ENCODE measurements at regions not wholly inside any gene's neighbourhood (a gene's known extent, or its start where the extent isn't known, plus 50 kb on each side); places are given as distances from the start of the nearest gene placed in this dataset.

DNA sequence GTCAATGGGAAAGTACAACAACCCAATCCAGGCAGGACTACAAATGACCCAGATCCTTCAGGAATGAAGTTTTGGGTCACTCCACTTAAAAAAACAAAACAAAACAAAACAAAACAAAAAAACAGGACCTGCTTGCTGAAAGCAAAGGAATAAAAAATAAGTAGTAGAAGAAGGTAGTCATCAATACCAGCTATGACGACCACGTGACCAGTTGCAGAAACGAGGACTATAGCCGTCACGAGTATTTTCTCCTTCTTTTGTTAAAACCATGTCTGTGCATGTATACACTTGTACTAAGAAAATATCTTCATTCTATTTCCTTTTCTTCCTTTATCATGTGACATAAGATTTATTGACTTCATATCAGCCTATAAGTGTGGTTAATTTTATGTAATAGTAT, 308.4 kb upstream of the DEFB112 start:
- no peak for DNase-seq
- intact Hi-C loops (cut with DNase I) = no loop called here
- no peaks in the 10 kb centered on the region for H3K9me3 ChIP-seq
- WGBS, 2 donors = 74 to 79% methylated on average over 5 of the region's 5 CpGs
- TF ChIP-seq, protein P1, sequence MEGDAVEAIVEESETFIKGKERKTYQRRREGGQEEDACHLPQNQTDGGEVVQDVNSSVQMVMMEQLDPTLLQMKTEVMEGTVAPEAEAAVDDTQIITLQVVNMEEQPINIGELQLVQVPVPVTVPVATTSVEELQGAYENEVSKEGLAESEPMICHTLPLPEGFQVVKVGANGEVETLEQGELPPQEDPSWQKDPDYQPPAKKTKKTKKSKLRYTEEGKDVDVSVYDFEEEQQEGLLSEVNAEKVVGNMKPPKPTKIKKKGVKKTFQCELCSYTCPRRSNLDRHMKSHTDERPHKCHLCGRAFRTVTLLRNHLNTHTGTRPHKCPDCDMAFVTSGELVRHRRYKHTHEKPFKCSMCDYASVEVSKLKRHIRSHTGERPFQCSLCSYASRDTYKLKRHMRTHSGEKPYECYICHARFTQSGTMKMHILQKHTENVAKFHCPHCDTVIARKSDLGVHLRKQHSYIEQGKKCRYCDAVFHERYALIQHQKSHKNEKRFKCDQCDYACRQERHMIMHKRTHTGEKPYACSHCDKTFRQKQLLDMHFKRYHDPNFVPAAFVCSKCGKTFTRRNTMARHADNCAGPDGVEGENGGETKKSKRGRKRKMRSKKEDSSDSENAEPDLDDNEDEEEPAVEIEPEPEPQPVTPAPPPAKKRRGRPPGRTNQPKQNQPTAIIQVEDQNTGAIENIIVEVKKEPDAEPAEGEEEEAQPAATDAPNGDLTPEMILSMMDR (IDR thresholded peaks at IDR 0.05) = no peak
- TF ChIP-seq POLR2A (IDR thresholded peaks at IDR 0.05) = no peak
- H3K27me3 ChIP-seq = no peaks in the 10 kb centered on the region
- no peaks in the 10 kb centered on the region for H3K36me3 ChIP-seq
- no peak overlapping the region for H3K27ac ChIP-seq
- no peak overlapping the region for H3K4me3 ChIP-seq
- H3K4me1 ChIP-seq = peaks cover 0 to 12% (median 0%) of the 10 kb centered on the region in 3 donors

DNA sequence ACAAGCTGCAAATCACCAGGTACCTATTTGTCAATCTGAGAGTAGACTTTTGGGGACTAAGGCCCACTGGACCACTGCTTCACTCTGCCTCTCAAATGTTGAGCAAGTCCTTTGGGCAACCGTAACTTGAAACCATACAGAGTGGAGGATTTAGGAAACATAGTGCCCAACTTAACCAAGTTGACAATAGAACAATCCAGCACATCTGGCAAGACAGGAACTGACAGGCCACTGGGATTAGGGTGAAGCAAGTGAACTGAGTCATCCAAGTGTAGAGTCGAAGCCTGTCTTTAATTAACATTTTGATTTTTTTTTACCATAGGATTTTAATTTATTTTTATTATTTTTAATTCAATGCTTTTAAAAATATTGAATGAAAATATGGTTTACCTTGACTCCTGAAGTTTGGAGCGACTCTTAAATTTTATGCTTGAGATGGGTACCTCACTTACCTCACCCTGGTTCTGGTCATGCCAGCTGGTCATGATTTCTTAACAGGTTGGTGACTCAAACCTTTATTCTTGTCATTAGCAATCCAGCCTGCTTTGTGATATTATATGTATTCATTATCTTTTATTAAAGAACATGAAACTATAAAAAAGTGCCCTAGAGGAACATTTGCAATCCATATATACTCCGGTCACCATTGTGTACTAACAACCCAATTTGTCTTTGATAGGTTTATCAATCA, 312.1 kb upstream of the DEFB112 start:
- Histone ChIP-seq H3K27me3 (peaks cover 0 to 4% (median 0%) of the 10 kb centered on the region in 4 donors), H3K27ac (no peak overlapping the region), H3K36me3 (no peaks in the 10 kb centered on the region), H3K9me3 (no peaks in the 10 kb centered on the region), H3K4me1 (peaks cover 0 to 12% (median 0%) of the 10 kb centered on the region in 3 donors), H3K4me3 (no peak overlapping the region)
- intact Hi-C loops (cut with DNase I) = no loop called here
- TF ChIP-seq, protein P1 (IDR thresholded peaks at IDR 0.05) = no peak
- TF ChIP-seq POLR2A (IDR thresholded peaks at IDR 0.05) = no peak
- WGBS, 2 donors = 35 to 49% methylated on average over 4 of the region's 4 CpGs
- no peak for DNase-seq

DNA sequence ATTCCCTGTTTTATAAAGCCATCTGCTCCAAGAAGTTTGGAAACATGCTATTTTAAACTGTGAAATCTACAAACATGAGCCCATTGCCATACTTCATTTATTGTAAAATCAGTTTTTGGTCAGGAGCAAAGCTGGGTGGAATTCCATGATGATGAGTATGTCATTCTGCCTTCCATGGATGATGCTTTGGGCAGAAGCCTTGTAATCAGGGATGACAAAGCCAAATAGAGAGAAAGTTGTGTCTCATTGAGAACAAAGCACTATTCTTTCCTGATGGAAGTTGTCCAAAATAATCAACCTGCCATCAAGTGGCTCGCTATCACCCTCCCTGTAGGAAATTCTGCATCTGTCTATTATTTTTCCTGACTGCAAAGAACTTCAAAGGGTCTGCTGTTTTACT, 313.0 kb upstream of the DEFB112 start:
- intact Hi-C loops (cut with DNase I) = no loop called here
- Histone ChIP-seq H3K36me3 (no peaks in the 10 kb centered on the region), H3K4me1 (peaks cover 0 to 12% (median 0%) of the 10 kb centered on the region in 3 donors), H3K27me3 (peaks cover 0 to 4% (median 0%) of the 10 kb centered on the region in 4 donors), H3K4me3 (no peak overlapping the region), H3K9me3 (no peaks in the 10 kb centered on the region), H3K27ac (no peak overlapping the region)
- 36 to 38% methylated on average over 1 of the region's 1 CpG for WGBS, 2 donors
- TF ChIP-seq POLR2A (IDR thresholded peaks at IDR 0.05) = no peak
- TF ChIP-seq, protein P1 (IDR thresholded peaks at IDR 0.05) = no peak
- no peak for DNase-seq

DNA sequence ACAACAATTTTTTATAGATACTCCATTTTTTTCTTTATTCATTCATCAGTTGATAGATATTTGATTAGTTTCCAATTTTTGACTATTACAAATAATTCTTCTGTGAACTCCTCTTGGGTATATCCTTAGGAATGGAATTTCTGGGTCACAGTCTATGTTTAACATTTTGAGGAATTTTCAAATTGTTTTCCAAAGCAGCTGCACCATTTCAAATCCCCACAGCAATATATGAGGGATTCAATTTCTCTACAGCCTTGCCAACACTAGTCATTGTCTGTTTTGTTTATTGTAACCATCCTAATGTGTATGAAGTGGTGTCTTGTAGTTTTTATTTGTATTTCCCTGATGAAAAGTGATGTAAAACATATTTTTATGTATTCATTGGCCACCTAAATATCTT, 320.3 kb upstream of the DEFB112 start:
- no peak overlapping the region for H3K4me3 ChIP-seq
- TF ChIP-seq POLR2A (IDR thresholded peaks at IDR 0.05) = no peak
- TF ChIP-seq, protein P1 (IDR thresholded peaks at IDR 0.05) = no peak
- DNase-seq = no peak
- no peaks in the 10 kb centered on the region for H3K27me3 ChIP-seq
- no peak overlapping the region for H3K27ac ChIP-seq
- H3K9me3 ChIP-seq = no peaks in the 10 kb centered on the region
- intact Hi-C loops (cut with DNase I) = no loop called here
- H3K4me1 ChIP-seq = no peaks in the 10 kb centered on the region
- no peaks in the 10 kb centered on the region for H3K36me3 ChIP-seq

DNA sequence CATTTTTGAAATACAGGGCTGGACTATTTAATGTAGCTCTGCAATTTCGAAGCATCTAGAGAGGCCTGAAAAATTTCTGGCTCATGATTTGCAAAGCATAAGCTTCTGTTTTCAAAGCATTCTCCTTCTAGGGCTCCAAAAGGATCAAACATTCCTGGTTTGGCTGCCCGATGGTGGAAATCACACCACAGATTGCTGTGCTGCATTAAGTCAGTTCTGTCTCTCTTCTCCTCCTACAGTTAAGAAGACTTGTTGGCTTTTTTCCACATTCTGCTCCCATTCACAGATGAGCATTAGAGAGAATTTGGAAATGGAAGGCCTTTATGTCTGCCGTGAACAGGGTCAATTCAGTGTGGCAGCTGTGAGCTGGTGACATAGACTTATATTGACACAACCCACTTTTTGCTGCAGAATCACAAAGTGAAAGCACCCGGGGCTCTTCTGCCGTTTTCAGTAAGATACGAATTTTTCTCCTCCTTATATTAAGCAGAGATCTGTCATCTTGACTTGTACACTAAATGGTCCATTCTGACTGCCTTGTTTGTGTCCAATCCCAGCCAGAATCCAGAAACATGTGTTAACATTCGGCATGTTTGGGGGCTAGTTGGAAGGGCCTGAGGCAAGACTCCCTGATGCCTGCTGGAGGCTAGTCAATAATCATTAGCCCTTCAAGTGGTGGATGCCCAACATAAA, 330.8 kb upstream of the DEFB112 start:
- peak overlapping the region in 1 of 4 donors; percentile 12 for H3K4me3 ChIP-seq
- H3K36me3 ChIP-seq = no peaks in the 10 kb centered on the region

More for the DNA sequence above, 330.8 kb upstream of the DEFB112 start:
- Histone ChIP-seq H3K27ac (no peak overlapping the region), H3K9me3 (no peaks in the 10 kb centered on the region), H3K27me3 (no peaks in the 10 kb centered on the region), H3K4me1 (no peaks in the 10 kb centered on the region)
- WGBS, 2 donors = 53 to 63% methylated on average over 4 to 7 of the region's 7 CpGs
- no peak for TF ChIP-seq POLR2A (IDR thresholded peaks at IDR 0.05)
- TF ChIP-seq, protein P1 (IDR thresholded peaks at IDR 0.05) = no peak
- no peak for DNase-seq
- intact Hi-C loops (cut with DNase I) = no loop called here

All from esophagus squamous epithelium (tissue), 5 donors.